ENCODE measurements at regions not wholly inside any gene's neighbourhood (a gene's known extent, or its start where the extent isn't known, plus 50 kb on each side); places are given as distances from the start of the nearest gene placed in this dataset.

DNA sequence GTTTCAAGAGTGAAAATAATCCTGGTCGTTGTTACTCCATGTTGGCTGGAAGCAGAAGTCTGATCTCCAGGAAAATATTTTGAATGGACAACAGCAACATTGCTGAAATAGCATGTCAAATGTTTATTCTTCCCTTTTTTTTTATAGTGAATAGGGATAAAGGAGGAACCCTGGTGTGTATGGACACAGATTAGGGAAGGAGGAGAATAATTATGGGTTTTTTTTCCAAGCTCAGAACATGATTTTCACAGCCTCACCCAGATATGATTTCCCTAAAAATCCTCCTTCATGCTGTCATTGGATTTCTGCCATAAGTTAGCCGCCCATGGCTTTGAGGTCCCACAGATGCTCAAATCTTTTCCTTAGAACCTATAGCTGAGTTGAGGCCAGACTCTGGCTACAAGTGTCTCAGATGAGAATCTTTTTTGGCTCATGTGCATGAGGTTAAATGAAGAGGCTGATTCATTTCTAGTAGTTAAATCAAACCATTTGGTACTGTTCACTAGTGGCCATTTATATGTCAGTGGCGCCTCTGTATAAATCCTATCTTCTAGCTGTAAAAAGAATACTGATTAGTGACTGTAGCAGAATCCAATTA lies 65.5 kb upstream of the LIFR start:
- TF ChIP-seq, protein P1, sequence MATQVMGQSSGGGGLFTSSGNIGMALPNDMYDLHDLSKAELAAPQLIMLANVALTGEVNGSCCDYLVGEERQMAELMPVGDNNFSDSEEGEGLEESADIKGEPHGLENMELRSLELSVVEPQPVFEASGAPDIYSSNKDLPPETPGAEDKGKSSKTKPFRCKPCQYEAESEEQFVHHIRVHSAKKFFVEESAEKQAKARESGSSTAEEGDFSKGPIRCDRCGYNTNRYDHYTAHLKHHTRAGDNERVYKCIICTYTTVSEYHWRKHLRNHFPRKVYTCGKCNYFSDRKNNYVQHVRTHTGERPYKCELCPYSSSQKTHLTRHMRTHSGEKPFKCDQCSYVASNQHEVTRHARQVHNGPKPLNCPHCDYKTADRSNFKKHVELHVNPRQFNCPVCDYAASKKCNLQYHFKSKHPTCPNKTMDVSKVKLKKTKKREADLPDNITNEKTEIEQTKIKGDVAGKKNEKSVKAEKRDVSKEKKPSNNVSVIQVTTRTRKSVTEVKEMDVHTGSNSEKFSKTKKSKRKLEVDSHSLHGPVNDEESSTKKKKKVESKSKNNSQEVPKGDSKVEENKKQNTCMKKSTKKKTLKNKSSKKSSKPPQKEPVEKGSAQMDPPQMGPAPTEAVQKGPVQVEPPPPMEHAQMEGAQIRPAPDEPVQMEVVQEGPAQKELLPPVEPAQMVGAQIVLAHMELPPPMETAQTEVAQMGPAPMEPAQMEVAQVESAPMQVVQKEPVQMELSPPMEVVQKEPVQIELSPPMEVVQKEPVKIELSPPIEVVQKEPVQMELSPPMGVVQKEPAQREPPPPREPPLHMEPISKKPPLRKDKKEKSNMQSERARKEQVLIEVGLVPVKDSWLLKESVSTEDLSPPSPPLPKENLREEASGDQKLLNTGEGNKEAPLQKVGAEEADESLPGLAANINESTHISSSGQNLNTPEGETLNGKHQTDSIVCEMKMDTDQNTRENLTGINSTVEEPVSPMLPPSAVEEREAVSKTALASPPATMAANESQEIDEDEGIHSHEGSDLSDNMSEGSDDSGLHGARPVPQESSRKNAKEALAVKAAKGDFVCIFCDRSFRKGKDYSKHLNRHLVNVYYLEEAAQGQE (IDR thresholded peaks at IDR 0.05; ENCODE audit: insufficient read depth in 1 of 2, low read depth in 2 of 2, low read length in 2 of 2) = no peak
- TF ChIP-seq POLR2AphosphoS5 (IDR thresholded peaks at IDR 0.05; ENCODE audit: low read depth, low read length) = no peak
- no peak for TF ChIP-seq FOXP2 (optimal IDR thresholded peaks at IDR 0.05; ENCODE audit: borderline replicate concordance, extremely low read depth, extremely low read length, insufficient read depth)
- TF ChIP-seq TAF1 (IDR thresholded peaks at IDR 0.05; ENCODE audit: borderline replicate concordance, insufficient read depth, low read length) = no peak

DNA sequence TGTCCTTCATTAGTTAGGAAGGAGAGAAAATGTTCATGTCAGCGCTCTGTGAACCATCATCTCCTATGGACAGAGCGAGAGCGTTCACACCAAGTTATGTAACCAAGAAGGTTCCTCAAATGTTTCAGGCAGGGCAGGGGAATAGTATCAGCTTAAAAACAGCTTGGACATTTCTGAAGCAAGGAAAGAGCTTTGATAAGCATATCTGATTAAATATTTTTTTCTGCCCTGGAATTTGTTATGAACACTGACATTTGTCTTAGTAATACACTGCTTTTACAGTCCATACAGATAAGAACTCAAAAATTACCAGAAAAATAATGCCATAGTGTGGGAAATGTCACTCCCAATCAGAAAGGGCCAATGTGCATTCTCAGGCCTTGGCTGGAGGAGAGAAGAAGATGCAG lies 66.3 kb upstream of the LIFR start:
- TF ChIP-seq, protein P1 (IDR thresholded peaks at IDR 0.05; ENCODE audit: insufficient read depth in 1 of 2, low read depth in 2 of 2, low read length in 2 of 2) = no peak
- TF ChIP-seq FOXP2 (optimal IDR thresholded peaks at IDR 0.05; ENCODE audit: borderline replicate concordance, extremely low read depth, extremely low read length, insufficient read depth) (no peak), TAF1 (IDR thresholded peaks at IDR 0.05; ENCODE audit: borderline replicate concordance, insufficient read depth, low read length) (no peak), SIN3A (IDR thresholded peaks at IDR 0.05; ENCODE audit: borderline replicate concordance, insufficient read depth, low read length) (no peak), POLR2AphosphoS5 (IDR thresholded peaks at IDR 0.05; ENCODE audit: low read depth, low read length) (no peak)

DNA sequence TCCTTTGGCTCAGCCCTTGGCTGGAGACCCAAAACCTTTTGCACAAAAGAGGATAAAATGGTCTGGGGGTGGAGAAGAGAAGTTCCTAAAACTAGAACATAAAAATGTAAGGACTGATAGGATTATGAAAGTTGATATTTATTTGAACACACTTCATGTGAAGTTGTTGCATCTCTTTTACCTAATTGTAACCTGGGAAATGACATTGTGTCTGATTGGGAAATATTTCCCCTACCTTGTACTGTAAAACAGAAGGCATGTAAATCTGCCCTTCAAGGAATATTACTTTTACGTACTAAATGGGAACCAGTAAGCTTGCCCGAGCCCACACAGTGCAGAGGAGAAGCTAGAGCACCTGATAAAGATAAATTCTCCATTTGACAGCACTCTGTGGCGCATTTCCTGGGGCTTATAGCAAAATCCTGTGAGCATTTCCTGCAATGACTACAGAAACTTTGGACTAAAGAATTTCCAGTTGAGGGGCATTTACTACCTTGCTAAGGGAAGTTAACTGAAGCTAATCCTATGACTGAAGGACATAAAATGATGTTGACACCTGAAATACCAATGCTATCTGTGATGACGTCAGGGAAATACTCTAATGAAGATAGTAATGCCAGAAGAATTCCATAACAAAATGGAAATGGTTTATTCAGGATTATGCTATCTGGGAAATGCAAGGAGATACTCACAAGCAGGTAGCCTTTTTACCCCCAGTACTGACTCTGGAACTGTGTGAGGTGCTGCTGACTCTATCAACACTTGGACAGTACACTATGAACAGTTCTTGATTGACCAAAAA lies 78.3 kb upstream of the LIFR start:
- TF ChIP-seq TAF1 (IDR thresholded peaks at IDR 0.05; ENCODE audit: borderline replicate concordance, insufficient read depth, low read length) (no peak), POLR2AphosphoS5 (IDR thresholded peaks at IDR 0.05; ENCODE audit: low read depth, low read length) (no peak), SIN3A (IDR thresholded peaks at IDR 0.05; ENCODE audit: borderline replicate concordance, insufficient read depth, low read length) (no peak), FOXP2 (optimal IDR thresholded peaks at IDR 0.05; ENCODE audit: borderline replicate concordance, extremely low read depth, extremely low read length, insufficient read depth) (no peak)
- TF ChIP-seq, protein P1 (IDR thresholded peaks at IDR 0.05; ENCODE audit: insufficient read depth in 1 of 2, low read depth in 2 of 2, low read length in 2 of 2) = no peak

DNA sequence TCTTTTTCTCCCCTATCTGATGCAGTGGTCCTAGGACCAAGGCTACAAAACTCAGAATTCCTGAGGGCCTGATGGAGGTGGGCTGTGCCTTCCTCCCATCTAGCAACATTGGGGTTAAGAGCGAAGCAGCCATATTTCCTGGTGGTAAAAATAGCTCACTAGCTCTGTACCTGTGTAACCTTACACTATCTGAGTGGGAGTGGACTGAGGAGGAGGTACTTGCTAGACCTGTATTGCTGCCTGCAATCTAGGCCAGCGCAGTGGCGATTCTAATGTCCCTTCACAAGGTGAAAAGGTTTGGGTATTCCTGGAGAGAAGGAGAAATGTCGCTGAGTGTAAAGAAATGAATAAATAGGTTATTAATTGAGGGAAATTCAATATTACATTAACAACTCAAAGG lies 80.2 kb upstream of the LIFR start:
- no peak for TF ChIP-seq TAF1 (IDR thresholded peaks at IDR 0.05; ENCODE audit: borderline replicate concordance, insufficient read depth, low read length)
- TF ChIP-seq SIN3A (IDR thresholded peaks at IDR 0.05; ENCODE audit: borderline replicate concordance, insufficient read depth, low read length) = no peak
- no peak for TF ChIP-seq POLR2AphosphoS5 (IDR thresholded peaks at IDR 0.05; ENCODE audit: low read depth, low read length)
- TF ChIP-seq FOXP2 (optimal IDR thresholded peaks at IDR 0.05; ENCODE audit: borderline replicate concordance, extremely low read depth, extremely low read length, insufficient read depth) = no peak
- TF ChIP-seq, protein P1 (IDR thresholded peaks at IDR 0.05; ENCODE audit: insufficient read depth in 1 of 2, low read depth in 2 of 2, low read length in 2 of 2) = no peak

All from PFSK-1 (cell line).